SJCRH30 (cell line): ENCODE measurements at regions not wholly inside any gene's neighbourhood (a gene's known extent, or its start where the extent isn't known, plus 50 kb on each side); places are given as distances from the start of the nearest gene placed in this dataset.
A peak's percentile ranks its signal among the peaks of the same experiment; 100 is the strongest.

Source experiments
- DNase-seq, 2 experiments: peaks; one replicate each; pipeline ENCODE4 v3.0.0-alpha.2; 2015 to 2020
- H3K27ac ChIP-seq: fragments of 250-450 bp; sonication (Bioruptor Pico); 2 replicates; pipeline ENCODE4 v1.5.1; 2020; ENCODE audit warnings: mild to moderate bottlenecking, moderate library complexity
- H3K27me3 ChIP-seq: fragments of 250-450 bp; sonication (Bioruptor Pico); 2 replicates; pipeline ENCODE4 v1.5.1; 2020; ENCODE audit warnings: mild to moderate bottlenecking, moderate library complexity
- H3K36me3 ChIP-seq: fragments of 250-450 bp; sonication (Bioruptor Pico); 2 replicates; pipeline ENCODE4 v1.5.1; 2020; ENCODE audit warnings: mild to moderate bottlenecking, moderate library complexity
- H3K4me1 ChIP-seq: fragments of 250-450 bp; sonication (Bioruptor Pico); 2 replicates; pipeline ENCODE4 v1.5.1; 2020; ENCODE audit warnings: mild to moderate bottlenecking, moderate library complexity
- H3K4me3 ChIP-seq: fragments of 250-450 bp; sonication (Bioruptor Pico); 2 replicates; pipeline ENCODE4 v1.5.1; 2020; ENCODE audit warnings: mild to moderate bottlenecking, moderate library complexity
- H3K9me3 ChIP-seq: fragments of 250-450 bp; sonication (Bioruptor Pico); replicated peaks from 2 replicates; pipeline ENCODE4 v1.5.1; 2020; ENCODE audit warnings: mild to moderate bottlenecking, moderate library complexity

DNA sequence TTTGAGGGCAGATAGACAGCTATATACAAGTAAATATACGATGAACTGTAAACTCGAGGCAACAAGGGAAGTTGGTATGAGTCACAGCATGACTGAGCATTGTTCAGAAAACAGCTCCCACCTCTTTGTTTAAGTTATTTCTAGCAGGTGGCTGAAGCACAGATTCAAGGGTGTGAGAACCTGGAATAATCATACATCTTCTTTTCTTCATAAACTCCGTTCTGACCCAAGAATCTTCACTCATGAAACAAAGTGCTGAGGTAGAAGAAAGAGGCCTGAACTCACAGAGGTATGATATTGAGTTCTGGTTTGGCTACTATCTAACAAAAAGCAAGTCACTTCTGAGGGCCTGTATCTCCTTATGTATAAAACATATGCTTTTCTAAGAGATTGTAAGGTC lies 364.1 kb upstream of the KITLG start:
- no peak overlapping the region for H3K27ac ChIP-seq
- peaks cover 23% of the 10 kb centered on the region for H3K4me1 ChIP-seq
- no peaks in the 10 kb centered on the region for H3K27me3 ChIP-seq
- no peak for DNase-seq
- H3K36me3 ChIP-seq = no peaks in the 10 kb centered on the region
- H3K4me3 ChIP-seq = no peak overlapping the region
- H3K9me3 ChIP-seq = 0 out of 2 replicates have a peak, but pooled peaks cover under 1% of the 10 kb centered on the region

DNA sequence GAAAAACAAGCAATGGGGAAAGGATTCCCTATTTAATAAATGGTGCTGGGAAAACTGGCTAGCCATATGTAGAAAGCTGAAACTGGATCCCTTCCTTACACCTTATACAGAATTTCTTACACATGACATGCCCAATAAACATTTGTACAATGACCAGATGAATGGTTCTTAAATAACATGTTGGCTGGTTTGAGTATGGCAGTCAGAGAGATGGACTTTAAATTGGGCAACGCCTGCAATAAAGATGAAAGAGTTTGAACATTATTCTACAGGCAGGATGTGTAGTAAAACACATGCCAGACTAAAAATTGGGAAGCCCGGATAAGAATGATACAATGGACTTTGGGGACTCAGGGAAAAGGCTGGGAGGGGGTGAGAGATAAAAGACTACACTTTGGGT lies 360.6 kb upstream of the KITLG start:
- H3K4me3 ChIP-seq = no peak overlapping the region
- no peak overlapping the region for H3K27ac ChIP-seq
- H3K36me3 ChIP-seq = no peaks in the 10 kb centered on the region
- no peak for DNase-seq
- H3K27me3 ChIP-seq = no peaks in the 10 kb centered on the region
- no peaks in the 10 kb centered on the region for H3K9me3 ChIP-seq
- peaks cover 9% of the 10 kb centered on the region for H3K4me1 ChIP-seq

DNA sequence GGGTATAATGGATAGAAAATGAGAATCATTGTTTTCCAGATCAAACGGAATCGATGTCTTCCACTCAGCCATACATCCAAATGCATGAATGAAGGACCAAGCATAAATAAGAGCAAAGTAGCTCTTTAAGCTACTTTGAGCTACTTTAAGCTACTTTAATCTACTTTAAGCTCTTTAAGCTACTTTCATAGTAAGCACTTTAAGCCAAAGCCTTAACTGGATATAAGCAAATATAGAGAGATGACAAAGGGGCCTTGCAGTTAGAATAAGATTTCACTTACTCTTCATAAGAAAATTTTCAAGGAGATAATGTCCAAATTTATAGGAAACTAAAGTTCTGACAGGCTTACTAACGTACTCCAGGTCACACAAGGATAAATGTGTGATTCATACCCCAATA lies 355.6 kb upstream of the KITLG start:
- Histone ChIP-seq H3K27me3 (no peaks in the 10 kb centered on the region), H3K4me3 (no peak overlapping the region), H3K36me3 (no peaks in the 10 kb centered on the region), H3K9me3 (no peaks in the 10 kb centered on the region), H3K4me1 (0 out of 2 replicates have a peak, but pooled peaks cover 2% of the 10 kb centered on the region), H3K27ac (no peak overlapping the region)
- peak in 1 of 2 experiments; percentile 18 for DNase-seq

DNA sequence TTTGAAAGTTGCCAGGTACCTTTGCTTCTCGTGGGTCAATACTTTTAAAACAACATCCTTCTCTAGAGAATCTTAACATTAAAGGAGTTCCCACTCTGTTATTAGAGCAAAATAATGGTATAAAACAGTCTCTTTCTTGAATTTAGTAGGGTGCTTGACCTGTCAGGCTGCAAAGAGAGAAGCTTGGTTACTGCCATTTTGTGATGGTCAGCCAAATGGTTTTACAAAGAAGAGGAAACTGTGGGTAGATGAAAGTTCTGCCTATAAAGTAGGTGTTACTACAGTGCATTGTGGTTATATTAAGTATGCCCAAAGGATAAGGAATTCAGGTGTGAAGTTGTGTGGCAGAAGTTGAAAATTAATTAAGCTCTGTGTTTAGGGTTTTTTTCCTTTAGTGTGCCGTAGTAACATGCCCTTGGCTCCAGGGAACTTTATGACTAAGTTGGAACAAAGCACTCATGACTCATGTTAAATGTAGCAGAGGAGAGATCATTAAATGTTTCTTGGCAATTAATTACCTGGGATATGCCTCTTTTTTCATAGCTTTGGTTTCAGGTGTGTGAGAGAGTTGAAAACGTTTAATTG lies 354.0 kb upstream of the KITLG start:
- DNase-seq = no peak
- Histone ChIP-seq H3K27ac (no peak overlapping the region), H3K4me3 (no peak overlapping the region), H3K36me3 (no peaks in the 10 kb centered on the region), H3K4me1 (0 out of 2 replicates have a peak, but pooled peaks cover 2% of the 10 kb centered on the region), H3K9me3 (no peaks in the 10 kb centered on the region), H3K27me3 (no peaks in the 10 kb centered on the region)

DNA sequence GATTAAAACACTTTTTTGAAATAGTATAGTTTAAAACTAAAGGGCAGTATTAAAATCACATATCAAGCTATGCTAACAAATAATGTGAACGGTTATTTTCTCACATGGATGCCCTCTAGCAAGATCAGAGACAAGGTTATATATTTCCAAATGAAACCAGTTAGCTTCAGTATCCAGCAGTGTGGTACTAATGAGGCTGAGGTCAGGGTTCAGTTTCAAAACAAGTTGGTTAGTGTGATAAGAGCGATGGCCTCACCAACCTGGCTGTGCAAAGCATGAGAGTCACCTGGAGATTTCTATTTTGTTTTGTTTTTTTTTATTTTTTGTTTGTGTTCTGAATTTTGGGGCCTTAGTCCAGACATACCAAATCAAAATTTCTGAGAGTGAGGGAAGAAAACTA lies 352.2 kb upstream of the KITLG start:
- H3K27ac ChIP-seq = no peak overlapping the region
- no peak for DNase-seq
- 0 out of 2 replicates have a peak, but pooled peaks cover 2% of the 10 kb centered on the region for H3K4me1 ChIP-seq
- no peaks in the 10 kb centered on the region for H3K9me3 ChIP-seq
- no peak overlapping the region for H3K4me3 ChIP-seq
- no peaks in the 10 kb centered on the region for H3K36me3 ChIP-seq
- no peaks in the 10 kb centered on the region for H3K27me3 ChIP-seq

DNA sequence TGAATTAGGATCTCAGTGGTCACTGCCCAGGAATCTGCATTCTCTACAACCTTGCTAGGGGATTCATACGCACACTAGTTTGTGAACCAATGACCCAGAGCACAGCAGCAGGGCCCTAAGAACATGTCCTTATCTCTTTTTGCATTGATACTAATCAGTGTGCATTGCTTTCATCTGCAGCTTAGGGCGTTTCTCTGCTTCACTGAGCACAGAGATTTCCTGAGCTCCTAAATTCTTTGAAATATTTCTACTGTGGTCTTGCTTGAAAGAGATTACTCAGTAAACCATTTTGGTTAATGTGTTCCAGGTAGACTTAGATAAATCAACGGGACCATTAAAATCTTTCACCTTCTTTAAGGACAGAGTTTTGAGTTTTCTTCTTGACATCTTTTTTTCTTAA lies 351.3 kb upstream of the KITLG start:
- no peak overlapping the region for H3K4me3 ChIP-seq
- H3K27me3 ChIP-seq = no peaks in the 10 kb centered on the region
- H3K9me3 ChIP-seq = no peaks in the 10 kb centered on the region
- no peak for DNase-seq
- 0 out of 2 replicates have a peak, but pooled peaks cover 2% of the 10 kb centered on the region for H3K4me1 ChIP-seq
- H3K36me3 ChIP-seq = no peaks in the 10 kb centered on the region
- no peak overlapping the region for H3K27ac ChIP-seq

DNA sequence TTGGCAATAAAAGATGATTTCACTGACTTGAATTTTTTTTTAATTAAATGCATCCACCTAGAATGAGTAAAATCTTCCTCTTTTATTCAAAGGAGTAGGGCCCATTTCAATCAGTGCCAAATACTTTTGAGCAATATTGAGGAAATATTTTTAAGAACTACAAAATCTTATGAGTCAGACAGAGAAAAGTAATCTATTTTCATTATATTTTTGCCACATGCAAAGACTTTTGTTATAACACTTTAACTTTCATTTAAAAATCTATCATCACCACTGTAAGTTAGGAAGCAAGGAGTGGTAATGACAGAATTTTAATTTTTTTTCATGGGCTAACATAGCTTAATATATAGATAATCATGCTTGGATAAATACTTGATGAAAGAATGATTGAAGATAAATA lies 345.2 kb upstream of the KITLG start:
- H3K4me3 ChIP-seq = no peak overlapping the region
- no peak overlapping the region for H3K27ac ChIP-seq
- H3K9me3 ChIP-seq = no peaks in the 10 kb centered on the region
- H3K36me3 ChIP-seq = no peaks in the 10 kb centered on the region
- peaks cover 6% of the 10 kb centered on the region for H3K4me1 ChIP-seq
- no peaks in the 10 kb centered on the region for H3K27me3 ChIP-seq
- DNase-seq = no peak

DNA sequence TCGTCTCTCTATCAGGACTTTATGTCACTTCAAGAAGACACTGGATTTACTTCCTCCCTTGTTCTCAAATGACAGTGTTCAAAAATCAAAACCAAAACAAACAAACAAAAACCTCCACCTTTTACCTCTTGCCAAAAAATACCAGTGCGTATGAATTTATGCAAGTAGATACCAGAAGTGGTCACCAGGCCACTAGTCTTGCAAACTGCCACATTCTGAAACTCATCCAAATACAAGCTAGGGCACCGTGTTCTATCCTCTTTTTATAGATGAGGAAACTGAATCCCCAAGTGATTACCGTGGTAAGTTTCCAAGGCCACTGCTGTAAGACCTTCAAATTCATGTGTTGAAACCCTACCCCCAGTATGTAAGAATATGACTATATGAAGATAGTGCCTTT lies 343.9 kb upstream of the KITLG start:
- H3K4me1 ChIP-seq = peaks cover 6% of the 10 kb centered on the region
- H3K4me3 ChIP-seq = no peak overlapping the region
- no peaks in the 10 kb centered on the region for H3K27me3 ChIP-seq
- H3K36me3 ChIP-seq = no peaks in the 10 kb centered on the region
- H3K9me3 ChIP-seq = no peaks in the 10 kb centered on the region
- DNase-seq = no peak
- H3K27ac ChIP-seq = no peak overlapping the region

DNA sequence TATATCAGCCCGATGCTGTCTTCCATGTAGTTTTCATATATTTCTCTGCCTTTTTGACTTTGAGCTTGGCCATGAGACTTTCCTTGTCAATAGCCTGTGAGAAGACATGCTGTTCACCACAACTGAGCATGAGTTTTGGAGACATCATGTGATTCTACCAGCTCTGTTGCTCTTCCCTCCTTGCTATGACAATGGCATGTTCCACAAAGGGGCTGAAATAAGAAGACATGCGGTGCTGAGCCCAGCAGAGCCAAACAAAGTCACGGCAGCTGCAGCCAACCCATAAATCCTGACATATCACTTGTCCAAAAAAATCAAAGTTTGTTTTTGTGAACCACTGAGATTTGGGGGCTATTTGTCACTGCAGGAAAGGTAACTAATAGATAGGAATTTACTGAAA lies 343.4 kb upstream of the KITLG start:
- no peaks in the 10 kb centered on the region for H3K36me3 ChIP-seq
- no peak overlapping the region for H3K27ac ChIP-seq
- H3K27me3 ChIP-seq = no peaks in the 10 kb centered on the region
- H3K4me3 ChIP-seq = no peak overlapping the region
- H3K9me3 ChIP-seq = no peaks in the 10 kb centered on the region
- DNase-seq = no peak
- peaks cover 6% of the 10 kb centered on the region for H3K4me1 ChIP-seq

DNA sequence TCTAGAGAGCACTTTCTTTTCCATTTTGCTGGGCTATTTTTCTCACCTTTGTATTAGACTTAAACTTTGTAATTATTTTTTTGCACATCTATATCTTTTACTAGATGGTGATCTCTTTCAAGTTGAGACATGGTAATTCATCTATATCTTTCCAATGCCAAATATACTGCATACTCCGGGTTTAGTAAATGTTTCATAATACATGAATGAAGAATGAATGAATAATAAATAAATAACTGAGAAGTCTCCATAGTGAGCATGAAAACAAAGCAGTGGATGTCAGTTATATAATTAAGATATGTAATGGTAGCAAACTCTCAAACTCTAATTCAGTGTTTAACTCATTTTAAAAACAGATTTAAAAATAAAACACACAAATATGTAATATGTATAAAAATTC lies 342.5 kb upstream of the KITLG start:
- no peak for DNase-seq

DNA sequence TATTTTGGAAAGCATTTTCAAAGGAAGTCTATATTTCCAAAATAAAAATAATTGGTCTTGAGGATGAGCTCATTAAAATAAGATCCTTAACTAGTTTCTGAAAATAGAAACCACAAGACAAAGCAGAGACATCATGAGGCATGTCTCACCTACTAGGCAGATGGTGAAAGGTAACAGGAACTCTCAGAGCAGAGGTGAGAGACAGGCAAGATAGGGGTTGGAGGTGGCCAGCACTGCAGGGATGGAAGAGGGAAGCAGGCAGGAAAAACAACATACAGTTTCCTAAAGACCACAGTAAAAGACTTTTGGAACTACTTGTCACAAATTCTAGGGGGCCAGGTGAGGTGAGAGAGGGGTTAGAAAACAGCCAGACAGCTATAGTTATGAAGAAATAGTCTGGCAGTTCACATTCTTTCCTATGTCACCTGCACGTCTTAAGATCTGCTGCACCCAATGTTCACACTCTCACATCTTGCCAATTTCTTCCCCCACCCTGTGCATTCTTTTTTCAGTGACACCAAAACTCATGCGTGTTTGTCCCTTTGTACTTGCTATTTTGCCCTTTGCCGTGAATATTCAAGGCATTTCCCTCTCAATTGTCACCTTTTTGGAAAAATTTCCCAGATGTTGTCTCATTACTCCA lies 341.7 kb upstream of the KITLG start:
- Histone ChIP-seq H3K9me3 (no peaks in the 10 kb centered on the region), H3K4me3 (no peak overlapping the region), H3K36me3 (no peaks in the 10 kb centered on the region), H3K4me1 (peaks cover 6% of the 10 kb centered on the region), H3K27ac (no peak overlapping the region), H3K27me3 (no peaks in the 10 kb centered on the region)
- DNase-seq = no peak

More for the DNA sequence above, 342.5 kb upstream of the KITLG start:
- no peaks in the 10 kb centered on the region for H3K9me3 ChIP-seq
- no peaks in the 10 kb centered on the region for H3K36me3 ChIP-seq
- no peaks in the 10 kb centered on the region for H3K27me3 ChIP-seq
- peaks cover 6% of the 10 kb centered on the region for H3K4me1 ChIP-seq
- H3K27ac ChIP-seq = no peak overlapping the region
- H3K4me3 ChIP-seq = no peak overlapping the region

DNA sequence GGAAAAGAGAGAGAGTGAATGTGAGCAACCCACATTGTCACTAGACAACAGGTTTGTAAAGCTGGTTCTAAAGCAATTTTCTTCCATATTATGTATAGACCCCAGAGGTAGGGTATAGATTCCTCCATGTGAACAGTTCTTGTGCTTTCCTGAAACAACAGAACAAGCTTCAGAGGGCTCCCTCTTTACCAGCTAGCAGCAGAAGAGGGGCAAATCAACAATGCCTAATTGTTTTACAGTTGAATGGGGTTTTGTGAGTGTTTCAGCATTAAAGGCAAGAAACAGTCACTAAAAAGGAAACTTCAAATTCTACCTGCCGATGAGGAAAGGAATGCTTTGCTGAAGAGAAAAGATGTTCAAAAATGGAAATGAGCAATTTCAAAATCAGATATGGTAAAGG lies 341.2 kb upstream of the KITLG start:
- Histone ChIP-seq H3K36me3 (no peaks in the 10 kb centered on the region), H3K4me1 (peaks cover 6% of the 10 kb centered on the region), H3K27me3 (no peaks in the 10 kb centered on the region), H3K4me3 (no peak overlapping the region), H3K9me3 (no peaks in the 10 kb centered on the region), H3K27ac (no peak overlapping the region)
- DNase-seq = no peak

DNA sequence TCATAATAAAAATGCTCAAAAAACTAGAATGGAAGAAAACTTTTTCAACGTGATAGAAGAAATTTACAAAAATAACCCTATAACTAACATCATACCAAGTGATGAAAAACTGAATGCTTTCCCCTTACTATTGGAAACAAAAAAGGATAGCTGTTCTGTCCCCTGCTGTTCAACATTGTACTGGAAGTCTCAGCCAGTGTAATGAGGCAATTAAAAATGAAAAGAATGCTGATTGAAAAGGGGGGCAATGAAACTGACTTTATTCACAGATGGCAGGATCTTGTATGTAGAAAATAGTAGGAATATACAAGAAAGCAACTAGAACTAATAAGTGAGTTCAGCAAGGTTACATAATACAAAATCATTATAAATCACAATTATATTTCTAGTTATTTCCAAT lies 337.9 kb upstream of the KITLG start:
- Histone ChIP-seq H3K4me3 (no peak overlapping the region), H3K9me3 (0 out of 2 replicates have a peak, but pooled peaks cover 3% of the 10 kb centered on the region), H3K27me3 (no peaks in the 10 kb centered on the region), H3K4me1 (no peaks in the 10 kb centered on the region), H3K27ac (no peak overlapping the region), H3K36me3 (no peaks in the 10 kb centered on the region)
- no peak for DNase-seq

DNA sequence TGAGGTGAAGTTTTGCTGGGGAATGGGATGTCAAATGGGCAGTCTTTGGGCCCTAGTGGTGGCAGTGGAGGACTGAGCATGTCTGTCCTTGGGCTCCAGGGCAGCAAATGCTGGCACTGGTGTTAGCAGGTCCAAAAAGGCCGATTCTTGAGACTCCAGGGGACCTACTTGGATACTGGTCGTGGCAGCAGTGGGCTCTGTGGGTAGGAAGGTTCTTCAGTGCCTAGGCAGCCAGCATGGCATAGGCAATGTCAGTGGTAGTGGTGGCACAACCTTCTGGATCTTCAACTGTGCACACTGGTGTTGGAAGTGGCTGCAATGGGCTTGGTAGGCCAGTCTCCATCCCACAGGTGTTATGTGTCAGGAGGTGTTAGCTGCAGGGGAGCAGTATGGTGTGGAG lies 334.7 kb upstream of the KITLG start:
- no peak overlapping the region for H3K27ac ChIP-seq
- no peak for DNase-seq
- H3K4me1 ChIP-seq = peaks cover 2% of the 10 kb centered on the region

DNA sequence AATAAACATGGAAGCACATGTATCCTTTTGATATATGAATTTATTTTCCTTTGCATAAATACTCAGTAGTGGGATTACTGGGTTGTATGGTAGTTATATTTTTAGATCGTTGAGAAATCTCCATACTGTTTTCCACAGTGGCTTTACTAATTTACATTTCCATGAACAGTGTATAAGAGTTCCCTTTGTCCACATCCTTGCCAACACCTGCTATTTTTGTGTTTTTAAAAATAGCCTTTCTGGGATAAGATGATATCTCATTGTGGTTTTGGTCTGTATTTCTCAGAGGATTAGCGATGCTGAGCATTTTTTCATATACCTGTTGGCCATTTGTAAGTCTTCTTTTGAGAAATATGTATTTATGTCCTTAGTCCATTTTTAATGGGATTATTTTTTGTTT lies 329.2 kb upstream of the KITLG start:
- Histone ChIP-seq H3K4me3 (no peak overlapping the region), H3K36me3 (no peaks in the 10 kb centered on the region), H3K27me3 (no peaks in the 10 kb centered on the region), H3K9me3 (0 out of 2 replicates have a peak, but pooled peaks cover 3% of the 10 kb centered on the region), H3K4me1 (peaks cover 14% of the 10 kb centered on the region), H3K27ac (peak overlapping the region; percentile 19; the same call in 1 of the 2 replicates)
- DNase-seq = peak; percentile 9 to 68

More for the DNA sequence above, 334.7 kb upstream of the KITLG start:
- H3K36me3 ChIP-seq = no peaks in the 10 kb centered on the region
- H3K9me3 ChIP-seq = 0 out of 2 replicates have a peak, but pooled peaks cover 3% of the 10 kb centered on the region
- no peaks in the 10 kb centered on the region for H3K27me3 ChIP-seq
- no peak overlapping the region for H3K4me3 ChIP-seq

DNA sequence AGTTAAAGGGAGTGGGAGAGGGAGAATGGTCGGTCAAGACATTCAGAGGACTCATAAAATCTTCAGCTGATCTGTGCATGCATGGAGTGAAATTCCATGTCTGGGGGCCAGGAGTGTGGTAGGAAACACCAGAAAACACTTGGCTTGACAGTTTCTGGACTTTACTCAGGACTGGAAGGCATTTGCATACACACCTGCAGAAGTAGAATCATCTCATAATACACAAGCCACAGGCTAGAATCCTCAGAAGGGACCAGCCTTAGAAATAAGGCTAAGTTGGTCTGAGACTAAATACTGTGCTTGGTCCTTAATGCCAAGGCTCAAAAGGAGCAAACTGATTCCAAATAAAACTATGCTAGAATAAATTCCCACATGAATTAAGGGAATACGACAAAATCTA lies 328.1 kb upstream of the KITLG start:
- H3K9me3 ChIP-seq = no peaks in the 10 kb centered on the region

More for the DNA sequence above, 328.1 kb upstream of the KITLG start:
- Histone ChIP-seq H3K4me3 (no peak overlapping the region), H3K27ac (no peak overlapping the region), H3K36me3 (no peaks in the 10 kb centered on the region), H3K4me1 (peaks cover 14% of the 10 kb centered on the region), H3K27me3 (no peaks in the 10 kb centered on the region)
- DNase-seq = no peak
